Esophagus (tissue), 2 donors: ENCODE measurements at regions not wholly inside any gene's neighbourhood (a gene's known extent, or its start where the extent isn't known, plus 50 kb on each side); places are given as distances from the start of the nearest gene placed in this dataset.
"Not testable (repeated sequence)": the region's sequence is repeated elsewhere in the genome, so short reads cannot be mapped to it uniquely, and the experiment has no call there.

Experiments used
- H3K27ac ChIP-seq, 2 donors: one replicate each; pipeline ENCODE4 v1.5.1; 2013; ENCODE audit warnings: low read depth in 2 of 2, mild to moderate bottlenecking in 2 of 2, inconsistent platforms in 1 of 2, low read length in 1 of 2, moderate library complexity in 1 of 2
- H3K27me3 ChIP-seq, 2 donors: one replicate each; pipeline ENCODE4 v1.6.1; 2013; ENCODE audit warnings: low read length in 2 of 2, control low read depth in 1 of 2, mild to moderate bottlenecking in 1 of 2; ENCODE audit not compliant: insufficient read depth in 2 of 2, control insufficient read depth in 1 of 2
- H3K36me3 ChIP-seq, 2 donors: one replicate each; pipeline ENCODE4 v1.6.1; 2013; ENCODE audit warnings: low read length in 1 of 2; ENCODE audit not compliant: control insufficient read depth in 2 of 2, insufficient read depth in 2 of 2
- H3K4me1 ChIP-seq, 2 donors: one replicate each; pipeline ENCODE4 v1.6.1; 2013; ENCODE audit warnings: low read length in 1 of 2; ENCODE audit not compliant: control insufficient read depth in 2 of 2, insufficient read depth in 2 of 2
- H3K4me3 ChIP-seq, 2 donors: one replicate each; pipeline ENCODE4 v1.5.1; 2013; ENCODE audit warnings: low read length in 2 of 2, mild to moderate bottlenecking in 2 of 2, low read depth in 1 of 2, moderate library complexity in 1 of 2
- H3K9me3 ChIP-seq, 2 donors: one replicate each; pipeline ENCODE4 v1.6.1; 2013; ENCODE audit warnings: mild to moderate bottlenecking in 2 of 2, low read depth in 1 of 2, low read length in 1 of 2, moderate library complexity in 1 of 2; ENCODE audit not compliant: control insufficient read depth in 2 of 2, insufficient read depth in 1 of 2
- WGBS, 2 donors: extraction: QIAGEN DNeasy Blood & Tissue Kit; methylation state at CpG; one replicate each; pipeline ENCODE4 v1.1.7; 2013; 5-methylcytosine and 5-hydroxymethylcytosine counted together
- donor health status: healthy with polysubstance abuse.
- donor health status: Bipolar disorder and iron deficiency.

GRCh38 chr6:4357660-4358152, 222.3 kb upstream of the ECI2 start:
- 78 to 79% methylated on average over 3 of the region's 3 CpGs for WGBS, 2 donors
- not testable (repeated sequence) for H3K9me3 ChIP-seq, H3K36me3 ChIP-seq, H3K4me3 ChIP-seq, H3K27me3 ChIP-seq
- Histone ChIP-seq H3K27ac (peak overlapping the region; percentile 48 to 91), H3K4me1 (peaks cover 2 to 15% of the 10 kb centered on the region in 2 donors)

DNA sequence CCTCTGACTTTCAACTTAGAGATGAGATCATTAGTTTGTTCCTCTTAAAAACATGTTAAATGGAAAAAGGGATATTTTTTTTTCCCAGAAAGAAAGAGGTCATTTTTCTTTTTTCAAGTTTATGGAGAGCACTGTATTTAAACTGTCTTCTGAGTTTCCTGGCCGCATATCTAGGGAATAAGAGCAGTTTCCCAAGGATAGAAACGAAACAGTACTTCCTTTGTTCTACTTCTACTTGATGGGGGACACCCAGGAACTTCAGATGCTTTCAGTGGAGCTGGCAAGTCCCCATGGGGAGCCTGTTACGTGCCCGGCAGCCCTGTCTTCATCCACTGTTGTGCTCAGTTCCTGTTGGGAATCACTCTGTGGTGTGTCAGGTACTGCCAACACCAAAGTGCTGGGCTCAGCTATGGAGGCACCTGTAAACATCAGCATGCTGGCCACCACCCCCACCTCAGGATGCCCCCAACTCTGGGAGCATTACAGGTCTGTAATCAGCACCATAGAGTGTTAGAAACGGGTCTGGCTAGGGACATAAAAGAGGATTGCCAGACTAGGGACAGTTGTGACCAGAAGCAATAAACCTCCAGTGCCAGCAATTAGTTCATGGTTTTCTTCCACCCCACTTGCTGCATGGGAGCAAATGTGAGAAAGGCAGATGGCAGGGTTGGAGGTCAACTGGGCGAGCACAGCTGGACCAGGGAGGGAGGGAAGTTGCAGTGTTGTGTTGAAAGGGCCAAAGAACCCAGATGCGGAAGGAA, 221.7 kb upstream of the ECI2 start:
- Histone ChIP-seq H3K27me3 (no peaks in the 10 kb centered on the region), H3K4me1 (peaks cover 2 to 19% of the 10 kb centered on the region in 2 donors), H3K27ac (peak overlapping the region; percentile 48 to 91), H3K36me3 (no peaks in the 10 kb centered on the region), H3K9me3 (no peaks in the 10 kb centered on the region), H3K4me3 (no peak overlapping the region)
- WGBS, 2 donors, result 63 to 64% methylated on average over 7 of the region's 7 CpGs

GRCh38 chr6:4355241-4355640, 219.9 kb upstream of the ECI2 start:
- Histone ChIP-seq H3K27me3 (no peaks in the 10 kb centered on the region), H3K9me3 (no peaks in the 10 kb centered on the region), H3K27ac (no peak overlapping the region), H3K4me1 (peaks cover 2 to 19% of the 10 kb centered on the region in 2 donors), H3K36me3 (no peaks in the 10 kb centered on the region), H3K4me3 (no peak overlapping the region)
- WGBS, 2 donors, result 57 to 61% methylated on average over 5 of the region's 5 CpGs

DNA sequence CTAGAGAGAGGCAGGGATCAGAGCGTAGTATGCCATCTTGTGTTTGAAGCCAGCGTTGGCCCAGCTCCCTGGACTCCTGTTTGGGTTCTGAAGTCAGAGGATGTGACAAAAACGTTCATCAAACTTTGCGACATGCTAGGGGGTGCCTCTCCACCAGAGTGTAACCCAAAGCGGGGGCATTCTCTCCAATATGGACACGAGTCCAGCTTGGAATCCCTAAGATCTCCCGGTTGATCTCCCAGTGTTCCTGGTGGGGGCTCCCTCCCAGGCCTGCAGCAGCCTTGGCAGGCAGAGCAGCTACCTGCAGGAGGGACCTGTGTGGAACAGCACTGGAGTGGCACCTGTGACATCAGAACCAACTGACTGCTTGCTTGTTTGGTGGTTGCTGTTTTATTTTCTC, 218.8 kb upstream of the ECI2 start:
- H3K4me1 ChIP-seq, result peaks cover 2 to 18% of the 10 kb centered on the region in 2 donors

GRCh38 chr6:4352731-4353130, 217.4 kb upstream of the ECI2 start:
- Histone ChIP-seq H3K27me3 (no peaks in the 10 kb centered on the region), H3K4me1 (peaks cover 2 to 15% of the 10 kb centered on the region in 2 donors), H3K36me3 (no peaks in the 10 kb centered on the region), H3K27ac (no peak overlapping the region), H3K4me3 (no peak overlapping the region), H3K9me3 (no peaks in the 10 kb centered on the region)
- WGBS, 2 donors, result 92 to 97% methylated on average over 6 of the region's 6 CpGs

More for the DNA sequence above, 218.8 kb upstream of the ECI2 start:
- 89 to 92% methylated on average over 7 of the region's 7 CpGs for WGBS, 2 donors
- Histone ChIP-seq H3K4me3 (no peak overlapping the region), H3K27ac (no peak overlapping the region), H3K27me3 (no peaks in the 10 kb centered on the region), H3K9me3 (no peaks in the 10 kb centered on the region), H3K36me3 (no peaks in the 10 kb centered on the region)

DNA sequence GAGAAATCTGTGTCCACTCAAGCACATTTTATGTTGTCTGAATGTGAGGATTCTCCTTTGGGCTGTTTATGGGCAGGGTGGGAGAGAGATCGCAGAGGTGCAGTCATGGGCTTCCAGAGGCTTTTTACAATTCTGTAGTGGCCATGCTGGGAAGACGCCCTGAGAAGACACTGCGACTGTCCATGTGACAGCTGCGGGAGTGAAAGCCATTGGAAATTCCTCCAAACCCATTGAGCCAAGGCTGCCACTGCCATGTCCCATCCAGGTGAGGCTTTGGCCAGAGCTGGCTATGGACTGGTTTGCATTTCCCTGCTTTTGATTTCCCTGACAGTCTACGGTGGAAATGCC, 216.9 kb upstream of the ECI2 start:
- Histone ChIP-seq H3K4me1 (peaks cover 2 to 13% of the 10 kb centered on the region in 2 donors), H3K36me3 (no peaks in the 10 kb centered on the region), H3K9me3 (no peaks in the 10 kb centered on the region), H3K27me3 (no peaks in the 10 kb centered on the region), H3K27ac (peak overlapping the region; percentile 11 to 70), H3K4me3 (peak overlapping the region in 1 of 2 donors; percentile 29)
- 80 to 83% methylated on average over 5 of the region's 5 CpGs for WGBS, 2 donors

GRCh38 chr6:4351520-4352321, 216.3 kb upstream of the ECI2 start:
- Histone ChIP-seq H3K4me1 (peaks cover 2 to 9% of the 10 kb centered on the region in 2 donors), H3K27ac (peak overlapping the region; percentile 11 to 70), H3K9me3 (no peaks in the 10 kb centered on the region), H3K4me3 (peak overlapping the region in 1 of 2 donors; percentile 29), H3K27me3 (no peaks in the 10 kb centered on the region), H3K36me3 (no peaks in the 10 kb centered on the region)
- 29 to 44% methylated on average over 21 of the region's 21 CpGs for WGBS, 2 donors

DNA sequence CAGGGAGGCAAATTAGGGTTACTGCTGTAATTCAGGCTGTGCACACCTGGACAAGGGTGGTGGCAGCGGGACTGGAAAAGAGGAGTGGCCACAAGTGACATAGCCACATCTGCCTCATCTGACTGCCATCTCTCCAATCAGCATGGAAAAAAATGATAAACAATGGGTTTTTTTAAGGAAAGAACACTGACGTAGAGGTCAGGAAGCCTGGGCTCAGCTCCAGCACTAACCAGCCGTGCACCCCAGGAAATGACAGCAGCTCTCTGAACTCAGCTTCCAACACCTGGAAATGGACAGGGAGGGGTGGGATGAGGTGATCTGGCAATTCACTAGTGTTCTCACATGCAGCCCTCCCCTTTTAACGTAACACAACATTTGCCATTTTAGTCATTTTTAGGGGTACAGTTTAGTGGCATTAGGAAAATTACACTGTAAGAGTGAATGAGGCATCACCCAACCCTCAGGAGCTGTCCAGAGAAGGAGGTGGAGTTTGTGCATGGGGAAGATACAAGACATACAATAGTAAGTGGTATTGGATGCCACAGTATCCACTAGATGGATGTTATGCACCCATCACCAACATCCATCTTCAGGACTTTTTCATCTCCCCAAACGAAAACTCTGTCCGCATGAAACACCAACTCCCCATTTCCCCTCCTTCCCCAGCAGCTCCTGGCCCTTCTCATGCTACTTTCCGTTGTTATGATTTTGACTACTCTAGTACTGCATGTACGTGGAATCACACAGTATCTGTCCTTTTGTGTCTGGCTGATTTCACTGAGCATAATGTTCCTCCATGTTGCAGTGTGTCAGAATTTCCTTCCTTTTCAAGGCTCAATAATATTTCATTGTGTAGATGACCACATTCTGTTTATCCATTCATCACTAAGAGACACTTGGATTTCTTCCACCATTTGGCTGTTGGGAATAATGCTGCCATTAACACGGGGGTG, 215.5 kb upstream of the ECI2 start:
- H3K9me3 ChIP-seq, result no peaks in the 10 kb centered on the region
- no peak overlapping the region for H3K27ac ChIP-seq
- H3K36me3 ChIP-seq, result no peaks in the 10 kb centered on the region
- 59 to 60% methylated on average over 9 of the region's 9 CpGs for WGBS, 2 donors
- H3K4me3 ChIP-seq, result no peak overlapping the region
- peaks cover 2 to 9% of the 10 kb centered on the region in 2 donors for H3K4me1 ChIP-seq
- H3K27me3 ChIP-seq, result no peaks in the 10 kb centered on the region

DNA sequence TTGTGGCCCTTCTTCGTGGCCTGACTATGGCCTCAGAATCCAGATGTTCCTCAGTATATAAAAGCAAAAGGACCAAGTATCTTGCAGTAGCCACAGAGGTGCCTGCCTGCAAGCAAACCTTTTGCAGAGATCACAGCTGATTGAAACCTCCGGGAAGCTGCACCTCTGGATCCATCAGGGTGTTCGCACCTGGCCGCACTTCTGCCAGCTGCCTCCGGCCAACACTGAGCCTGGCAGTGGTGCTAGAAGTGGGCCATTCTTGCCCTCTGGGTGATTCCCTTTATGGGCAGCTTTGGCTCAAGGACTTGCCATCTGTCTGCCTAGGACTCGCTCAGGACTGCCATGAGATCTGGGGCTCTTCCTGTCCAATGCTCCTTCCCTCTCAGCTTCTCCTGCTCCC, 214.6 kb upstream of the ECI2 start:
- Histone ChIP-seq H3K36me3 (no peaks in the 10 kb centered on the region), H3K4me3 (no peak overlapping the region), H3K27me3 (no peaks in the 10 kb centered on the region), H3K27ac (no peak overlapping the region), H3K4me1 (peaks cover 2 to 9% of the 10 kb centered on the region in 2 donors), H3K9me3 (no peaks in the 10 kb centered on the region)
- WGBS, 2 donors, result 90 to 94% methylated on average over 6 of the region's 6 CpGs
